BLaER1 treated with 17β-estradiol and CSF1 and Interleukin-3, amounts not matched to agents 10 nM and 100 nM (cell line): ENCODE measurements at regions not wholly inside any gene's neighbourhood (a gene's known extent, or its start where the extent isn't known, plus 50 kb on each side); places are given as distances from the start of the nearest gene placed in this dataset.

Experiments
- H3K27ac ChIP-seq, 11 experiments: shearing (Covaris generic); formaldehyde crosslinking; 2 replicates each; pipeline ENCODE4 v1.8.1; 2022
- H3K27me3 ChIP-seq, 11 experiments: shearing (Covaris generic); formaldehyde crosslinking; 2 replicates each; pipeline ENCODE4 v1.8.1; 2022
- H3K36me3 ChIP-seq, 11 experiments: shearing (Covaris generic); formaldehyde crosslinking; 2 replicates each; pipeline ENCODE4 v1.8.1; 2022
- H3K4me1 ChIP-seq, 10 experiments: shearing (Covaris generic); formaldehyde crosslinking; 2 replicates each; pipeline ENCODE4 v1.8.1; 2022
- H3K4me2 ChIP-seq, 11 experiments: shearing (Covaris generic); formaldehyde crosslinking; 2 replicates each; pipeline ENCODE4 v1.8.1; 2022
- H3K4me3 ChIP-seq, 10 experiments: shearing (Covaris generic); formaldehyde crosslinking; 2 replicates each; pipeline ENCODE4 v1.8.1; 2022
- H3K9ac ChIP-seq, 11 experiments: shearing (Covaris generic); formaldehyde crosslinking; 2 replicates each; pipeline ENCODE4 v1.8.1; 2022
- H3K9me3 ChIP-seq, 11 experiments: shearing (Covaris generic); formaldehyde crosslinking; replicated peaks in 1 of 11; 2 replicates each; pipeline ENCODE4 v1.8.1; 2022
- H4K20me1 ChIP-seq, 11 experiments: shearing (Covaris generic); formaldehyde crosslinking; 2 replicates each; pipeline ENCODE4 v1.8.1; 2022
- Cebpa-rat ChIP-seq, 11 experiments: shearing (Covaris generic); IDR thresholded peaks; 2 replicates each; pipeline ENCODE4 v1.8.1; 2022

GRCh38 chr5:168195110-168195509 lies 96.3 kb upstream of the WWC1 start:
- no peaks in the 10 kb centered on the region for H3K9me3 ChIP-seq
- no peak overlapping the region for H3K4me3 ChIP-seq
- no peak overlapping the region for H3K4me2 ChIP-seq
- H3K9ac ChIP-seq = no peak overlapping the region
- no peak overlapping the region for H3K27ac ChIP-seq
- no peak for TF ChIP-seq Cebpa-rat (IDR thresholded peaks at IDR 0.05)
- no peaks in the 10 kb centered on the region for H3K27me3 ChIP-seq
- no peaks in the 10 kb centered on the region for H4K20me1 ChIP-seq
- H3K36me3 ChIP-seq = peaks cover 0 to 94% (median 36%) of the 10 kb centered on the region in 11 experiments; a peak in 15 of 22 replicates
- no peaks in the 10 kb centered on the region for H3K4me1 ChIP-seq

- H3K27ac ChIP-seq = no peak overlapping the region
- no peak for TF ChIP-seq Cebpa-rat (IDR thresholded peaks at IDR 0.05)
- H3K4me2 ChIP-seq = no peak overlapping the region
- no peaks in the 10 kb centered on the region for H3K9me3 ChIP-seq
- no peaks in the 10 kb centered on the region for H4K20me1 ChIP-seq
- no peaks in the 10 kb centered on the region for H3K27me3 ChIP-seq
- peaks cover 0 to 95% (median 30%) of the 10 kb centered on the region in 11 experiments; a peak in 15 of 22 replicates for H3K36me3 ChIP-seq
- no peak overlapping the region for H3K9ac ChIP-seq
- H3K4me1 ChIP-seq = peaks cover 0 to 7% (median 0%) of the 10 kb centered on the region in 10 experiments; a peak in 2 of 20 replicates
- no peak overlapping the region for H3K4me3 ChIP-seq
These were observed 93.1 kb upstream of the WWC1 start for GRCh38 chr5:168198359-168198758.

- Histone ChIP-seq H3K4me1 (peaks cover 0 to 7% (median 0%) of the 10 kb centered on the region in 10 experiments; a peak in 2 of 20 replicates), H3K9ac (no peak overlapping the region), H4K20me1 (no peaks in the 10 kb centered on the region), H3K27ac (no peak overlapping the region), H3K9me3 (no peaks in the 10 kb centered on the region), H3K4me2 (no peak overlapping the region), H3K36me3 (peaks cover 0 to 99% (median 61%) of the 10 kb centered on the region in 11 experiments; a peak in 15 of 22 replicates), H3K27me3 (no peaks in the 10 kb centered on the region), H3K4me3 (no peak overlapping the region)
- TF ChIP-seq Cebpa-rat (IDR thresholded peaks at IDR 0.05) = no peak
These were observed 88.4 kb upstream of the WWC1 start for GRCh38 chr5:168202996-168203395.

GRCh38 chr5:168204165-168204564 lies 87.3 kb upstream of the WWC1 start:
- peaks cover 0 to 7% (median 0%) of the 10 kb centered on the region in 10 experiments; a peak in 2 of 20 replicates for H3K4me1 ChIP-seq
- no peaks in the 10 kb centered on the region for H3K9me3 ChIP-seq
- peaks cover 0 to 95% (median 52%) of the 10 kb centered on the region in 11 experiments; a peak in 14 of 22 replicates for H3K36me3 ChIP-seq
- H3K27ac ChIP-seq = no peak overlapping the region
- H3K27me3 ChIP-seq = no peaks in the 10 kb centered on the region
- TF ChIP-seq Cebpa-rat (IDR thresholded peaks at IDR 0.05) = no peak
- no peak overlapping the region for H3K4me3 ChIP-seq
- no peak overlapping the region for H3K4me2 ChIP-seq
- no peak overlapping the region for H3K9ac ChIP-seq
- no peaks in the 10 kb centered on the region for H4K20me1 ChIP-seq

- no peak overlapping the region for H3K4me2 ChIP-seq
- no peaks in the 10 kb centered on the region for H3K4me1 ChIP-seq
- TF ChIP-seq Cebpa-rat (IDR thresholded peaks at IDR 0.05) = no peak
- no peaks in the 10 kb centered on the region for H4K20me1 ChIP-seq
- no peak overlapping the region for H3K4me3 ChIP-seq
- H3K9me3 ChIP-seq = no peaks in the 10 kb centered on the region
- no peak overlapping the region for H3K9ac ChIP-seq
- peaks cover 0 to 95% (median 50%) of the 10 kb centered on the region in 11 experiments; a peak in 14 of 22 replicates for H3K36me3 ChIP-seq
- no peaks in the 10 kb centered on the region for H3K27me3 ChIP-seq
- H3K27ac ChIP-seq = no peak overlapping the region
These were observed 83.9 kb upstream of the WWC1 start for GRCh38 chr5:168207450-168208029.

- H3K4me1 ChIP-seq = no peaks in the 10 kb centered on the region
- H3K9ac ChIP-seq = no peak overlapping the region
- H3K9me3 ChIP-seq = no peaks in the 10 kb centered on the region
- H3K4me2 ChIP-seq = no peak overlapping the region
- H3K27me3 ChIP-seq = no peaks in the 10 kb centered on the region
- peaks cover 0 to 95% (median 37%) of the 10 kb centered on the region in 11 experiments; a peak in 14 of 22 replicates for H3K36me3 ChIP-seq
- TF ChIP-seq Cebpa-rat (IDR thresholded peaks at IDR 0.05) = no peak
- H3K4me3 ChIP-seq = no peak overlapping the region
- no peaks in the 10 kb centered on the region for H4K20me1 ChIP-seq
- H3K27ac ChIP-seq = no peak overlapping the region
These were observed 82.0 kb upstream of the WWC1 start for GRCh38 chr5:168209244-168209995.

- no peaks in the 10 kb centered on the region for H3K27me3 ChIP-seq
These were observed 81.4 kb upstream of the WWC1 start for GRCh38 chr5:168209997-168210396.

GRCh38 chr5:168211245-168211644 lies 80.2 kb upstream of the WWC1 start:
- Histone ChIP-seq H3K4me2 (no peak overlapping the region), H3K9me3 (no peaks in the 10 kb centered on the region), H3K27ac (no peak overlapping the region), H3K9ac (no peak overlapping the region), H3K4me3 (no peak overlapping the region), H3K27me3 (no peaks in the 10 kb centered on the region), H4K20me1 (no peaks in the 10 kb centered on the region), H3K36me3 (peaks cover 0 to 93% (median 24%) of the 10 kb centered on the region in 11 experiments; a peak in 13 of 22 replicates), H3K4me1 (no peaks in the 10 kb centered on the region)
- no peak for TF ChIP-seq Cebpa-rat (IDR thresholded peaks at IDR 0.05)

More at GRCh38 chr5:168209997-168210396, 81.4 kb upstream of the WWC1 start:
- H3K9me3 ChIP-seq = no peaks in the 10 kb centered on the region
- H3K27ac ChIP-seq = no peak overlapping the region
- peaks cover 0 to 95% (median 34%) of the 10 kb centered on the region in 11 experiments; a peak in 14 of 22 replicates for H3K36me3 ChIP-seq
- no peak overlapping the region for H3K4me2 ChIP-seq
- H3K4me1 ChIP-seq = no peaks in the 10 kb centered on the region
- no peak overlapping the region for H3K4me3 ChIP-seq
- H4K20me1 ChIP-seq = no peaks in the 10 kb centered on the region
- no peak for TF ChIP-seq Cebpa-rat (IDR thresholded peaks at IDR 0.05)
- no peak overlapping the region for H3K9ac ChIP-seq

GRCh38 chr5:168211936-168212335 lies 79.5 kb upstream of the WWC1 start:
- H4K20me1 ChIP-seq = no peaks in the 10 kb centered on the region
- TF ChIP-seq Cebpa-rat (IDR thresholded peaks at IDR 0.05) = no peak
- H3K4me1 ChIP-seq = no peaks in the 10 kb centered on the region
- peaks cover 0 to 93% (median 23%) of the 10 kb centered on the region in 11 experiments; a peak in 13 of 22 replicates for H3K36me3 ChIP-seq
- H3K27me3 ChIP-seq = no peaks in the 10 kb centered on the region
- no peak overlapping the region for H3K9ac ChIP-seq
- no peak overlapping the region for H3K4me3 ChIP-seq
- no peaks in the 10 kb centered on the region for H3K9me3 ChIP-seq
- no peak overlapping the region for H3K4me2 ChIP-seq
- H3K27ac ChIP-seq = no peak overlapping the region
